SK-N-SH treated with all-trans-retinoic acid at 6 μM for 48 hours (cell line): ENCODE measurements at regions not wholly inside any gene's neighbourhood (a gene's known extent, or its start where the extent isn't known, plus 50 kb on each side); places are given as distances from the start of the nearest gene placed in this dataset.

Experiments
- ARNTL ChIP-seq: fragments of 450-650 bp; formaldehyde crosslinking; IDR thresholded peaks from 2 replicates; pipeline ENCODE4 v1.5.0; 2020; ENCODE audit warnings: low read depth, mild to moderate bottlenecking, moderate library complexity, borderline replicate concordance
- CSDC2 ChIP-seq: fragments of 250-450 bp; sonication (Bioruptor Pico); IDR thresholded peaks from 2 replicates; pipeline ENCODE4 v1.5.0; 2020; ENCODE audit warnings: mild to moderate bottlenecking, moderate library complexity
- OSR1 ChIP-seq: fragments of 250-450 bp; sonication (Bioruptor Pico); IDR thresholded peaks from 2 replicates; pipeline ENCODE4 v1.8.0; 2022; ENCODE audit warnings: moderate library complexity, mild to moderate bottlenecking, inconsistent platforms
- RARB ChIP-seq: fragments of 250-450 bp; sonication (Bioruptor Pico); IDR thresholded peaks from 2 replicates; pipeline ENCODE4 v1.8.0; 2021; ENCODE audit warnings: mild to moderate bottlenecking, moderate library complexity
- SNAI2 ChIP-seq: fragments of 250-450 bp; sonication (Bioruptor Pico); IDR thresholded peaks from 2 replicates; pipeline ENCODE4 v1.5.0; 2020; ENCODE audit warnings: mild to moderate bottlenecking, moderate library complexity
- TOX ChIP-seq: fragments of 250-450 bp; sonication (Bioruptor Pico); IDR thresholded peaks from 2 replicates; pipeline ENCODE4 v1.8.0; 2021; ENCODE audit warnings: mild to moderate bottlenecking, moderate library complexity, borderline replicate concordance
- ZFP3 ChIP-seq: fragments of 250-450 bp; sonication (Bioruptor Pico); IDR thresholded peaks from 2 replicates; pipeline ENCODE4 v1.5.0; 2020; ENCODE audit warnings: mild to moderate bottlenecking, moderate library complexity
- TF ChIP-seq, protein P1 (sequence below): fragments of 250-450 bp; sonication (Bioruptor Pico); IDR thresholded peaks from 2 replicates; pipeline ENCODE4 v1.8.0; 2020; ENCODE audit warnings: mild to moderate bottlenecking, moderate library complexity, borderline replicate concordance
- TF ChIP-seq, protein P2 (sequence below): fragments of 250-450 bp; sonication (Bioruptor Pico); IDR thresholded peaks from 2 replicates; pipeline ENCODE4 v1.5.1; 2020; ENCODE audit warnings: low read depth, mild to moderate bottlenecking, moderate library complexity

DNA sequence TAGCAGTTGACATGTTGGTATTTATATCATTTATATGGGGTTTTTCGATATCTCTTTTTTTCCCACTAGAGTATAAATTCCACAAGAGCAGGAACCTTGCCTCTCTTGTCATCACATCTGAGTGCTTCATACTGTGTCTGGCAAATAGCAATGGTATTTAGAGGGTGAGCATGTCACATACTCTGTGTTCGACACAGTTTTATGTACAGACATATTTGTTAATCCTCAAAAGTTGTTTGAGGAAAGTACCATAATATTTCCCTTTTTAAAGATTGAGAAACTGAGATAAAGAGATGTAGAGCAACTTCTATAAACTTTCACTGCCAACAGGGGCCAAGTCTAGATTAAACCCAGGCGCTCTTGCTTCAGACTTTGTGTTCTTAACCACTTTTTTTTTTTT lies 324.6 kb upstream of the PDGFD start:
- no peak for TF ChIP-seq RARB (CRISPR knock-in tag)
- TF ChIP-seq OSR1 (CRISPR knock-in tag), result no peak
- TF ChIP-seq ARNTL (CRISPR knock-in tag), result no peak
- TF ChIP-seq, protein P1, sequence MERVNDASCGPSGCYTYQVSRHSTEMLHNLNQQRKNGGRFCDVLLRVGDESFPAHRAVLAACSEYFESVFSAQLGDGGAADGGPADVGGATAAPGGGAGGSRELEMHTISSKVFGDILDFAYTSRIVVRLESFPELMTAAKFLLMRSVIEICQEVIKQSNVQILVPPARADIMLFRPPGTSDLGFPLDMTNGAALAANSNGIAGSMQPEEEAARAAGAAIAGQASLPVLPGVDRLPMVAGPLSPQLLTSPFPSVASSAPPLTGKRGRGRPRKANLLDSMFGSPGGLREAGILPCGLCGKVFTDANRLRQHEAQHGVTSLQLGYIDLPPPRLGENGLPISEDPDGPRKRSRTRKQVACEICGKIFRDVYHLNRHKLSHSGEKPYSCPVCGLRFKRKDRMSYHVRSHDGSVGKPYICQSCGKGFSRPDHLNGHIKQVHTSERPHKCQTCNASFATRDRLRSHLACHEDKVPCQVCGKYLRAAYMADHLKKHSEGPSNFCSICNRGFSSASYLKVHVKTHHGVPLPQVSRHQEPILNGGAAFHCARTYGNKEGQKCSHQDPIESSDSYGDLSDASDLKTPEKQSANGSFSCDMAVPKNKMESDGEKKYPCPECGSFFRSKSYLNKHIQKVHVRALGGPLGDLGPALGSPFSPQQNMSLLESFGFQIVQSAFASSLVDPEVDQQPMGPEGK, result no peak
- no peak for TF ChIP-seq SNAI2 (CRISPR knock-in tag)
- TF ChIP-seq ZFP3, result no peak
- TF ChIP-seq CSDC2 (CRISPR knock-in tag), result no peak
- no peak for TF ChIP-seq TOX (CRISPR knock-in tag)
- TF ChIP-seq, protein P2, sequence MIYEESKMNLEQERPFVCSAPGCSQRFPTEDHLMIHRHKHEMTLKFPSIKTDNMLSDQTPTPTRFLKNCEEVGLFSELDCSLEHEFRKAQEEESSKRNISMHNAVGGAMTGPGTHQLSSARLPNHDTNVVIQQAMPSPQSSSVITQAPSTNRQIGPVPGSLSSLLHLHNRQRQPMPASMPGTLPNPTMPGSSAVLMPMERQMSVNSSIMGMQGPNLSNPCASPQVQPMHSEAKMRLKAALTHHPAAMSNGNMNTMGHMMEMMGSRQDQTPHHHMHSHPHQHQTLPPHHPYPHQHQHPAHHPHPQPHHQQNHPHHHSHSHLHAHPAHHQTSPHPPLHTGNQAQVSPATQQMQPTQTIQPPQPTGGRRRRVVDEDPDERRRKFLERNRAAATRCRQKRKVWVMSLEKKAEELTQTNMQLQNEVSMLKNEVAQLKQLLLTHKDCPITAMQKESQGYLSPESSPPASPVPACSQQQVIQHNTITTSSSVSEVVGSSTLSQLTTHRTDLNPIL (CRISPR knock-in tag), result no peak
